ENCODE measurements at regions not wholly inside any gene's neighbourhood (a gene's known extent, or its start where the extent isn't known, plus 50 kb on each side); places are given as distances from the start of the nearest gene placed in this dataset.

- intact Hi-C loops (cut with DNase I): loop anchor here in 3 of 10 donors (10.0 kb wide), 2 partner anchors 196 to 226 kb away; partner anchors contain the start of gene TNPO1 (in 1 of the 3)
- Histone ChIP-seq H3K27ac (no peak overlapping the region), H3K4me3 (no peak overlapping the region), H3K4me1 (peaks cover 0 to 8% (median 0%) of the 10 kb centered on the region in 12 donors), H3K36me3 (no peaks in the 10 kb centered on the region), H3K27me3 (no peaks in the 10 kb centered on the region), H3K9me3 (no peaks in the 10 kb centered on the region)
- TF ChIP-seq CTCF (IDR thresholded peaks at IDR 0.05) (no peak), POLR2A (IDR thresholded peaks at IDR 0.05) (no peak)
- 90 to 95% (median 93%) methylated on average over 2 of the region's 2 CpGs for WGBS, 4 donors
- ATAC-seq (no peak), DNase-seq (no peak)
Observed at GRCh38 chr5:72619251-72619650, 112.0 kb upstream of the ZNF366 start.

- H3K4me3 ChIP-seq: no peak overlapping the region
- intact Hi-C loops (cut with DNase I): loop anchor here in 3 of 10 donors (10.0 kb wide), 2 partner anchors 196 to 226 kb away; partner anchors contain the start of gene TNPO1 (in 1 of the 3)
- H3K4me1 ChIP-seq: peaks cover 0 to 8% (median 0%) of the 10 kb centered on the region in 12 donors
- no peaks in the 10 kb centered on the region for H3K9me3 ChIP-seq
- WGBS, 4 donors: 44 to 52% (median 47%) methylated on average over 4 of the region's 4 CpGs
- DNase-seq (no peak), ATAC-seq (peak in 2 of 4 donors; percentile 50 to 64)
- no peaks in the 10 kb centered on the region for H3K36me3 ChIP-seq
- TF ChIP-seq POLR2A (IDR thresholded peaks at IDR 0.05) (no peak), CTCF (IDR thresholded peaks at IDR 0.05) (no peak)
- no peaks in the 10 kb centered on the region for H3K27me3 ChIP-seq
- H3K27ac ChIP-seq: no peak overlapping the region
Observed at GRCh38 chr5:72618708-72619107, 111.5 kb upstream of the ZNF366 start.

GRCh38 chr5:72615061-72615460, 107.9 kb upstream of the ZNF366 start:
- DNase-seq (no peak), ATAC-seq (no peak)
- Histone ChIP-seq H3K4me1 (peaks cover 0 to 8% (median 0%) of the 10 kb centered on the region in 12 donors), H3K27ac (no peak overlapping the region), H3K9me3 (no peaks in the 10 kb centered on the region), H3K36me3 (no peaks in the 10 kb centered on the region), H3K27me3 (no peaks in the 10 kb centered on the region), H3K4me3 (no peak overlapping the region)
- intact Hi-C loops (cut with DNase I): loop anchor here in 3 of 10 donors (10.0 kb wide), 2 partner anchors 200 to 230 kb away; partner anchors contain the start of gene TNPO1 (in 1 of the 3)
- TF ChIP-seq CTCF (IDR thresholded peaks at IDR 0.05) (no peak), POLR2A (IDR thresholded peaks at IDR 0.05) (no peak)

GRCh38 chr5:72613515-72613914, 106.3 kb upstream of the ZNF366 start:
- WGBS, 4 donors: 74 to 81% (median 79%) methylated on average over 2 of the region's 2 CpGs
- peaks cover 0 to 8% (median 0%) of the 10 kb centered on the region in 12 donors for H3K4me1 ChIP-seq
- no peaks in the 10 kb centered on the region for H3K9me3 ChIP-seq
- TF ChIP-seq CTCF (IDR thresholded peaks at IDR 0.05): no peak
- no peak for TF ChIP-seq POLR2A (IDR thresholded peaks at IDR 0.05)
- no peak overlapping the region for H3K4me3 ChIP-seq
- no peak overlapping the region for H3K27ac ChIP-seq
- ATAC-seq (no peak), DNase-seq (no peak)
- no peaks in the 10 kb centered on the region for H3K27me3 ChIP-seq
- H3K36me3 ChIP-seq: no peaks in the 10 kb centered on the region
- intact Hi-C loops (cut with DNase I): loop anchor here in 8 of 10 donors (5.0 to 10.0 kb wide), 4 partner anchors 201 to 234 kb away; partner anchors contain the start of gene TNPO1 (in 6 of the 8)
